GM08714 (cell line): ENCODE measurements at regions not wholly inside any gene's neighbourhood (a gene's known extent, or its start where the extent isn't known, plus 50 kb on each side); places are given as distances from the start of the nearest gene placed in this dataset.

Source experiments
- H3K4me3 ChIP-seq: fragments of 200-500 bp; sonication (Bioruptor generic); 2 replicates; pipeline ENCODE4 v1.5.1; 2014; ENCODE audit warnings: mild to moderate bottlenecking, low read length, inconsistent platforms
- ZNF274 ChIP-seq: IDR thresholded peaks from 2 replicates; pipeline ENCODE4 v1.6.1; 2012; ENCODE audit warnings: mild to moderate bottlenecking, low read depth, low read length

DNA sequence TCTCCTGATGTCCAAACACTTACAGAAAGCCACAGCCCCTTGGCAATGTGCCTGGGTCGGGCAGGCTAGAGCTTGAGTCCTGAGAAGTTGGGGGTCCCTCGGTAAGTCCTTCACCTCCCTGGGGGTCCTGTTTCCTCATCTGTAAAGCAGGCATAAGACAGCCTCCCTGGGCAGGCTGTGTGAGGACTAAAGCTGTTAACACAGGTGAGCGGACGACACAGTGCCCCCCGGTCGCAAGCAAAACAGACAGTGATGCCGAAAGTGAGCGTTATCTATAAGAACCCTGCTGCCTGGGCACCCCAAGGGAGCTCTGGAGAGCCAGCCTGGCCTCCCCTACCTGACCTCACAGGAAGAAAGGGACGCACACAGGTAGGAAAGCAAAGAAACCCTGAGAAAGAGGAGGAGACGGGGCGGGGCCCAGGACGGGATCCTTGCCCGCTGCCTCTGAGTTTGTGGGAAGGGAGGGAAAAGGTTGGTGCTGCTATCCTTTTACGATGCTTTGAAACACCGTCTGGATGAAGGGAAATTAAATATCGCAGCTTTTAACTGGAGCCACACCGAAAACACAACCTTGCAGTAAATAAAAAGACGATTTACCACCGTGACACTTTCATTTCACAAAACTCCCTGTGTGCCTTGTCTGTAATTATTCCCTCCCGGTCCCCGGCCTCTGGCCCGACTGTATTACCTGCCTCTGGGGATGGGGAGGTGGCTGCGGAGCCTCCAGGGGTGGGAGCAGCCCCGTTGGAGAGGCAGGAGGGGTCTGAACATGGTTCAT, 67.1 kb downstream of the ENGASE start:
- TF ChIP-seq ZNF274 = no peak
- no peak overlapping the region for H3K4me3 ChIP-seq

DNA sequence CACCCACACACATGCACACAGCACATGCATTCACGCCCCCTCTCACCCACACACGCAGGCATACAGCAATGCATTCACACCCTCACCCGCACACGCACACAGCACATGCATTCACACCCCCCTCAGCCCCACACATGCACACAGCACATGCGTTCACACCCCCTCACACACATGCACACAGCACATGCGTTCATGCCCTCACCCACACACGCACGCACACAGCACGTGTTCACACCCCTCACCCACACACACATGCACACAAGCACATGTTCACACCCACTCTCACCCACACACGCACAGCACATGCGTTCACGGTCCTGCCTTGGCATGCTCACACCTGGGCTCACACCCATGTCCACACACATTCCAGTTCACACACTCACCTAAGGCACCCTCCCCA, 64.2 kb downstream of the ENGASE start:
- H3K4me3 ChIP-seq = no peak overlapping the region
- TF ChIP-seq ZNF274 = no peak

DNA sequence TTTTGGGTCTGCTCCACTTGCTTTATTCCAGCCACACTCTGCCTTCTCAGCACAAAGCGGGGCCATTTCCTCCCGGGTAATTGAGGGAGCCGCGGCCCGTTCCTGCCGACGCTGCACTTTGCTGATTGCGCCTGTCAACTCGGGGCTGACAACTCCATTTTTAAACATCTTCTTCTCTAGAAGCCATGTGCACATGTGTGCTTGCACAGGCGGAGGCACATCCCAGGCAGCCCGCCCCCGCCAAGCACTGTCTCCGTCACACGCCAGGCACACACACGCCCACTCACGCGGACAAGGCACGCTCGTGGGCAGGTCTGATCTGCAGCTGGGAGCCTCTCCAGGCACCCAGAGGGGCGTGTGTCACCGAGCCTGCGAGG, 63.2 kb downstream of the ENGASE start:
- no peak overlapping the region for H3K4me3 ChIP-seq
- no peak for TF ChIP-seq ZNF274

DNA sequence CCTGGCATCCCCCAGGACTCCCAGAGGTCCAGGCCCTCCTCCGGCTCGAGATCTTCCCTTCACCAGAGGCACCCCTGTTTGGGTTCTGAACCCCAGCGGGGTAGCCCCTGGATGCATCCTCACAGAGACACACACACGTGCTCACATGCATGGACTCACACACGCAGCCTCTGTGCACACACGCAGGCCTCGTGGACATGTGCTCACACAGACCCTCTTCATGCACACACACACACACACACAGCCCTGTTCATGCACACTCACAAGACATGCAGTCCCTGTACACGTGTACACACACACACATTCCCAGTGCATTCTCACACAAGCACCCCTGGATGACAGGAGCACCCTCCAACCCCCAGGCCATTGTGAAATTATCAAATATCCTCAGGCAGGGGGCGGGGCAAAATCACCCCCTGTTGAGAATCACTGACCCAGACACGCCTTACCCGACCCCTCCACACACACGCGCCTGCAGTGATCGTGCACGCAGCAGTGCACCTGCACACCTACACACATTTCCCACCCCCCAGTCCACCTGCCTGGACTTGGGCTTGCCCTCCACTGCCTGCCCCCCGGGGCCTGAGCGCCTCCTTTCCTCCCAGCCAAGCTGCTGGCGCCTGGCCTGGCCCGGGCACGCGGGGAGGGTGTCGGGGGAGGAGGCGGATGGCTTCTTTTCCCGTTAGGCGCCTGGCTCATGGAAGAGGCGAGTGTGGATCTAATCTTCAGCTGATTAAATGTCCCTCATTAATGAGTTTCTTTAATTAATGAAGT, 62.6 kb downstream of the ENGASE start:
- no peak for TF ChIP-seq ZNF274

GRCh38 chr17:79136596-79136995, 62.0 kb downstream of the ENGASE start:
- H3K4me3 ChIP-seq = no peak overlapping the region
- no peak for TF ChIP-seq ZNF274

More for the DNA sequence above, 62.6 kb downstream of the ENGASE start:
- no peak overlapping the region for H3K4me3 ChIP-seq
